Muscle of leg (tissue), 3 donors: ENCODE measurements at regions not wholly inside any gene's neighbourhood (a gene's known extent, or its start where the extent isn't known, plus 50 kb on each side); places are given as distances from the start of the nearest gene placed in this dataset.

ENCODE experiments used
- DNase-seq: peaks from one replicate; pipeline ENCODE4 v3.0.0; 2013
- H3K27ac ChIP-seq: one replicate; pipeline ENCODE4 v1.5.1; 2013; ENCODE audit warnings: mild to moderate bottlenecking, low read length, control low read depth
- H3K27me3 ChIP-seq: one replicate; pipeline ENCODE4 v1.6.1; 2013; ENCODE audit warnings: low read length; ENCODE audit not compliant: control insufficient read depth, insufficient read depth
- H3K36me3 ChIP-seq: one replicate; pipeline ENCODE4 v1.6.1; 2013; ENCODE audit warnings: low read length; ENCODE audit not compliant: control insufficient read depth, insufficient read depth
- H3K4me1 ChIP-seq: one replicate; pipeline ENCODE4 v1.6.1; 2013; ENCODE audit warnings: low read length; ENCODE audit not compliant: control insufficient read depth, insufficient read depth
- H3K4me3 ChIP-seq: one replicate; pipeline ENCODE4 v1.5.1; 2013; ENCODE audit warnings: low read length, control low read depth
- H3K9me3 ChIP-seq: replicated peaks from 2 replicates; pipeline ENCODE4 v1.6.1; 2013; ENCODE audit warnings: low read depth, low read length; ENCODE audit not compliant: control insufficient read depth
- WGBS: methylation state at CpG from one replicate; pipeline ENCODE4 v1.1.5; 2013; ENCODE audit warnings: missing lambda C conversion rate; ENCODE audit not compliant: insufficient coverage; 5-methylcytosine and 5-hydroxymethylcytosine counted together

- no peak for DNase-seq
- Histone ChIP-seq H3K27ac (no peak overlapping the region), H3K36me3 (no peaks in the 10 kb centered on the region), H3K27me3 (peaks cover 19% of the 10 kb centered on the region), H3K4me1 (no peaks in the 10 kb centered on the region), H3K4me3 (no peak overlapping the region), H3K9me3 (no peaks in the 10 kb centered on the region)
- WGBS = 90% methylated on average over 11 of the region's 11 CpGs
Measured at GRCh38 chr12:111091051-111091450, 170.7 kb upstream of the MYL2 start.

DNA sequence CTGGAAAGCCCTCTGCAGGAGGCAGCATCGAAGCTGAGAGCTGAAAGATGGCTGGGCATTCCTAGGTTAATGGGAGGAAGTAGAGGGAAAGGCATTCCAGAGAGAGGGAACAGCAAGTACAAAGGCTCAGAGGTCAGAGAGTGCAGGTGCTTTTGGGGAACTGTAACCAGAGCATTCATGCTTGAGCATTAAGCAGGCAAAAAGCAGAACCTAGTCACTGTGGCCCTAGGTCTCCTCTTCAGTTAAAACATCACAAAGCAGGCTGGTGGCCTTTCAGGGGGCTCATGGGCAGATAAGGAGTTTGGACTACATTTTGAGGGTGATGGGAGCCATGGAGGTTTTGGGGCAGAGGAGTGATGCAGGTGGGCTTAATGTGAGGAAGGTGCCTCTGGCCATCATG is 169.2 kb upstream of the MYL2 start:
- Histone ChIP-seq H3K4me1 (no peaks in the 10 kb centered on the region), H3K4me3 (no peak overlapping the region), H3K27me3 (peaks cover 22% of the 10 kb centered on the region), H3K27ac (no peak overlapping the region), H3K36me3 (no peaks in the 10 kb centered on the region), H3K9me3 (no peaks in the 10 kb centered on the region)
- DNase-seq = no peak
- WGBS = 63% methylated on average over 1 of the region's 1 CpG

DNA sequence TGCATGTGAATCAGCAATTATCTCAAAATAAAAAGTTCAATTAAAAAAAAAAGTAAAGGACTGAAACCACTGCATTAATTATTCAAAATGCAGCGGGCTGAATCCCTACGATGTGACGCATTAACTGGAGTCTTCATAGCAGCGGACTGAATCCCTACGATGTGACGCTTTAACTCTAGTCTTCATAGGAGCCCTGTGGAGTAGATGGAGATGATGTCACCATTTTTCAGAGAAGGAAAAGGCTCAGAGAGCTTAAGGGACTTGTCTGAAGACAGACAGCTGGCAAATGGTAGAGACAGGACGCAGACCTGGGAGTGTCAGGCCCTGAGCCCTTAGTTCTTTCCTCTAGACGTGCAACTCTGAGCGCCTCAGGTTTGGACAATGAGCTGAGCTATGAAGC is 168.0 kb upstream of the MYL2 start:
- Histone ChIP-seq H3K36me3 (no peaks in the 10 kb centered on the region), H3K4me3 (no peak overlapping the region), H3K27ac (no peak overlapping the region), H3K27me3 (peaks cover 19% of the 10 kb centered on the region), H3K4me1 (no peaks in the 10 kb centered on the region), H3K9me3 (no peaks in the 10 kb centered on the region)
- no peak for DNase-seq
- WGBS = 55% methylated on average over 3 of the region's 9 CpGs

GRCh38 chr12:111086947-111087700 is 166.7 kb upstream of the MYL2 start:
- no peak for DNase-seq
- Histone ChIP-seq H3K4me1 (no peaks in the 10 kb centered on the region), H3K4me3 (no peak overlapping the region), H3K27ac (no peak overlapping the region), H3K27me3 (peaks cover 25% of the 10 kb centered on the region), H3K36me3 (no peaks in the 10 kb centered on the region), H3K9me3 (no peaks in the 10 kb centered on the region)
- WGBS = 80% methylated on average over 2 of the region's 12 CpGs

DNA sequence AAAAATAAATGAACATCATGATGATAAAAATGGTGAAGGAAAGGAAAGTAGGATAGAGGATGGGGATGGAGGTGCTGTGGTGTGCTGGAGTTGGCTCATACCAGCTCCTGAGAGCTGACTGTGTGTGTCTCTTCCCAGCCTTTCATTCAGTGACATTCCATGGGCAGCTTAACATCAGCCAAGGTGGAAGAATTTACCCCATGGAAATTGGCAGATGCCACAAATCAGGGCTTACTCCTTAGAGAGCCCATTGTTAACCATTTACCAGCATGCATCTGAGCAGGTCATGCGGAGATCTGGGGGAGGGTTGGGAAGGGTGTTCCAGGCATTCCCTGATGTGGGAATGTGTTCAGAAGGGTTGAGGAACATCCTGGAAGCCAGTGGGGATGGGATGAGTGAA is 164.7 kb upstream of the MYL2 start:
- H3K27me3 ChIP-seq = peaks cover 36% of the 10 kb centered on the region
- no peak for DNase-seq
- H3K36me3 ChIP-seq = no peaks in the 10 kb centered on the region
- WGBS = 71% methylated on average over 1 of the region's 1 CpG
- no peak overlapping the region for H3K27ac ChIP-seq
- no peaks in the 10 kb centered on the region for H3K4me1 ChIP-seq
- H3K4me3 ChIP-seq = no peak overlapping the region
- H3K9me3 ChIP-seq = no peaks in the 10 kb centered on the region

DNA sequence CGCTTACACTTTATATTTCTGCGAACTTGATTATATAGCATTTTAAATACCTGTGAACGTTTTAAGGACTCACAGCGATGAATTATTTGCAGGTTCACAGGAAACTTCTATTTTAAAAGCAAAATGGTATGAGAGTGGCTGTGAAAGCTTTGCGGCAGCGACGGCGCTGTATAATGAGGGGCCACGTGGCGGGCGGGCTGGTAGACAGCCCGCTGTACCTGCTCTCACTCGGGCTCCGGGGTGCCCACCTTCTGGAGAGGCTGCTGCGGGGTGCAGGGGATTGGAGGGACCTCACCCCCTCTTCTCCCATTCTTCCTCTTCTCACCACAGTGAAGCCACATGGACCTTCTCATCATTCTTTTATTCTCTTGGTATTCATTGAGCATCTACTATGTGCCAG is 164.2 kb upstream of the MYL2 start:
- H3K9me3 ChIP-seq = no peaks in the 10 kb centered on the region
- WGBS = 90% methylated on average over 11 of the region's 15 CpGs

DNA sequence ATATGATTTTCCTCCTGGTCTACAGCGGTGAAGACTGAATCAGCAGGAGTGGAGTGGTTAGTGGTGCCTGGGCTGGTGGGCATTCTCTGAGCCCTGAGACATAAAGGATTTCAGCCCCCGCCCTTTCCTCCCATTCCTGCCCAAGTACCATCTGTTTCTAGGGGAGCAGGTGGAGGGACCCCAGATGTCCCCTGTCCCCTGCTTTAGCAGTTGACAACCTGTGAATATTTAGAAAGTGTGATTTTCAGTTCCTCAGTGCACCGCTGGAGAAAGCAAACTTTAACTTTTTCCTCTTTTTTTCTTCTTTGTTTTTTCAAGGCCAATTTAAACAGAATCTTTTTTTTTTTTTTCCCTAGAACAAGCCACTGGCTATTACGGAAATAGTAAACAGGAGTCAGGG is 163.8 kb upstream of the MYL2 start:
- Histone ChIP-seq H3K27me3 (peaks cover 36% of the 10 kb centered on the region), H3K4me1 (no peaks in the 10 kb centered on the region), H3K4me3 (no peak overlapping the region), H3K36me3 (no peaks in the 10 kb centered on the region), H3K9me3 (no peaks in the 10 kb centered on the region), H3K27ac (no peak overlapping the region)
- WGBS = no CpG with 5 or more reads among the region's 4 CpGs
- DNase-seq = no peak

More for the DNA sequence above, 164.2 kb upstream of the MYL2 start:
- DNase-seq = no peak
- Histone ChIP-seq H3K36me3 (no peaks in the 10 kb centered on the region), H3K4me3 (no peak overlapping the region), H3K27me3 (peaks cover 32% of the 10 kb centered on the region), H3K27ac (no peak overlapping the region), H3K4me1 (no peaks in the 10 kb centered on the region)

GRCh38 chr12:111081600-111081999 is 161.2 kb upstream of the MYL2 start:
- Histone ChIP-seq H3K4me3 (no peak overlapping the region), H3K36me3 (no peaks in the 10 kb centered on the region), H3K27me3 (peaks cover 43% of the 10 kb centered on the region), H3K9me3 (no peaks in the 10 kb centered on the region), H3K4me1 (no peaks in the 10 kb centered on the region), H3K27ac (no peak overlapping the region)
- WGBS = 73% methylated on average over 2 of the region's 5 CpGs
- DNase-seq = no peak

DNA sequence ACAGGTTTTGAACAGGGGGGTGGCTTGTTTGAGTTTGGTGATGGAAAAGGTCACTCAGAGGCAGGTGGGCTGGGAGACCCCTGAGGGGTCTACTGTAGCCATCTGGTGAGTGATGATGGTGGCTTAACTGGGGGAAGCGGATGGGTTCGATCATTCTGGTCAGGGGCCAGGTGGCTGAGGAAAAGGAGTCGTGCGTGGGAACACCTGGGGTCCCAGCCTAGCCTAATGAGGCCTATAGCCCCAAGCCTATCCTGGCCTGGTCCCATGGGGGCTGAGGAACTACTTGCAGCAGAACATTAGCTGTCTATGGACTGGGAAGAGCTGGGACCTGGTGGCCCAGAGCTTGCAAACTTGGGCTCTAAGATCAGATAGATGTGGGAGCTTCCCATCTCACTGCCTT is 158.4 kb upstream of the MYL2 start:
- Histone ChIP-seq H3K27me3 (peaks cover 47% of the 10 kb centered on the region), H3K27ac (no peak overlapping the region), H3K4me1 (peaks cover 3% of the 10 kb centered on the region), H3K9me3 (no peaks in the 10 kb centered on the region), H3K4me3 (no peak overlapping the region), H3K36me3 (no peaks in the 10 kb centered on the region)
- DNase-seq = no peak
- 63% methylated on average over 3 of the region's 4 CpGs for WGBS

- Histone ChIP-seq H3K27ac (no peak overlapping the region), H3K27me3 (peaks cover 40% of the 10 kb centered on the region), H3K36me3 (no peaks in the 10 kb centered on the region), H3K9me3 (no peaks in the 10 kb centered on the region), H3K4me3 (no peak overlapping the region), H3K4me1 (peaks cover 3% of the 10 kb centered on the region)
- DNase-seq = no peak
- WGBS = 53% methylated on average over 9 of the region's 23 CpGs
Measured at GRCh38 chr12:111076611-111077451, 156.5 kb upstream of the MYL2 start.
